GM12891 (cell line): ENCODE measurements at regions not wholly inside any gene's neighbourhood (a gene's known extent, or its start where the extent isn't known, plus 50 kb on each side); places are given as distances from the start of the nearest gene placed in this dataset.

Source experiments
- POLR2A ChIP-seq: IDR thresholded peaks from 2 replicates; pipeline ENCODE4 v1.6.1; 2011; ENCODE audit warnings: low read depth, low read length, control low read depth
- POLR2AphosphoS5 ChIP-seq: IDR thresholded peaks from 2 replicates; pipeline ENCODE4 v1.6.1; 2011; ENCODE audit warnings: low read depth, low read length, control low read depth
- TAF1 ChIP-seq: IDR thresholded peaks from 2 replicates; pipeline ENCODE4 v1.6.1; 2011; ENCODE audit warnings: low read depth, low read length, control low read depth

- TF ChIP-seq POLR2AphosphoS5 (no peak), POLR2A (no peak), TAF1 (no peak)
These were observed 1387.0 kb upstream of the RAG2 start for GRCh38 chr11:37984991-37985390.
